ENCODE measurements at regions not wholly inside any gene's neighbourhood (a gene's known extent, or its start where the extent isn't known, plus 50 kb on each side); places are given as distances from the start of the nearest gene placed in this dataset.

DNA sequence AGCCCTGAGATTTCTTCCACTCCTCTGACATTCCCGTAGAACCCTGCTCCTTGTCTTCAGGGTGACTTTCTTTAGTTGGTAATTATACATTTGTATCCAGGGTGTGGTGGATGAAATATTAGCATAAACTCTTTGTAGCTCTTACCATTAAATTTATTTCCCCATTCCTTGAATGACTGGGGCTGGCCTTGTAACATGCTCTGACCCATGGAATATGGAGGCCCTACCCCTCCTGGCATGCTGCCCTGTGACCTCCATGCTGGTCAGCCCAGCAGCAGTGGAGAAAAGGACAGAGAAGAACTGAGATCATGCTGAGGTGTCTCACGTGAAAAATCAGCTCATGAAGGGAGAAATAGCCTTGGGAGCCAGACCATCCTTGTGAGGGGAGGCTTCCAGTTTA is 96.1 kb upstream of the PROK2 start:
- ChIA-PET POLR2A (no interaction called here), CTCF (interaction anchor here (1.1 to 1.3 kb wide), 2 partner anchors 9 to 1204 kb away, joined by 3 read pairs; no protein-coding TSS in a partner anchor)
- ATAC-seq (ENCODE audit: low read depth), result no peak
- intact Hi-C loops (cut with micrococcal nuclease), result no loop called here
- no peak for DNase-seq
- no peaks in the 10 kb centered on the region for H3K4me1 Mint-ChIP-seq
- peak overlapping the region; percentile 1 for H3K27ac Mint-ChIP-seq
- TF ChIP-seq CTCF (IDR thresholded peaks at IDR 0.05), result no peak
- peaks cover 50% of the 10 kb centered on the region for H3K27me3 Mint-ChIP-seq
- no peak overlapping the region for H3K4me3 Mint-ChIP-seq
- no peaks in the 10 kb centered on the region for H3K9me3 Mint-ChIP-seq
- no peaks in the 10 kb centered on the region for H3K36me3 Mint-ChIP-seq (ENCODE audit: low read depth)

GRCh38 chr3:71879089-71879488 is 94.1 kb upstream of the PROK2 start:
- CTCF ChIA-PET, result interaction anchor here (1.4 kb wide), 1 partner anchor 944 kb away, joined by 7 read pairs; no protein-coding TSS in a partner anchor
- Mint-ChIP-seq H3K36me3 (ENCODE audit: low read depth) (no peaks in the 10 kb centered on the region), H3K4me3 (no peak overlapping the region), H3K27ac (no peak overlapping the region), H3K9me3 (no peaks in the 10 kb centered on the region), H3K4me1 (peaks cover 10% of the 10 kb centered on the region), H3K27me3 (peaks cover 50% of the 10 kb centered on the region)
- POLR2A ChIA-PET, result no interaction called here
- intact Hi-C loops (cut with micrococcal nuclease), result loop anchor here (5.0 to 10.0 kb wide), 3 partner anchors 78 to 396 kb away; no protein-coding TSS in a partner anchor
- TF ChIP-seq CTCF (IDR thresholded peaks at IDR 0.05), result no peak
- no peak for DNase-seq
- no peak for ATAC-seq (ENCODE audit: low read depth)

- H3K27ac Mint-ChIP-seq, result no peak overlapping the region
- peaks cover 39% of the 10 kb centered on the region for H3K27me3 Mint-ChIP-seq
- CTCF ChIA-PET, result interaction anchor here (0.6 to 6.5 kb wide), 12 partner anchors 9 to 949 kb away, joined by 3 to 113 read pairs (median 5); no protein-coding TSS in a partner anchor
- H3K4me3 Mint-ChIP-seq, result no peak overlapping the region
- no peak for DNase-seq
- no peak for TF ChIP-seq CTCF (IDR thresholded peaks at IDR 0.05)
- H3K9me3 Mint-ChIP-seq, result no peaks in the 10 kb centered on the region
- ATAC-seq (ENCODE audit: low read depth), result no peak
- POLR2A ChIA-PET, result no interaction called here
- peaks cover 13% of the 10 kb centered on the region for H3K4me1 Mint-ChIP-seq
- H3K36me3 Mint-ChIP-seq (ENCODE audit: low read depth), result no peaks in the 10 kb centered on the region
- intact Hi-C loops (cut with micrococcal nuclease), result loop anchor here (5.0 to 10.0 kb wide), 3 partner anchors 81 to 398 kb away; no protein-coding TSS in a partner anchor
Observed at GRCh38 chr3:71876135-71877105, 91.5 kb upstream of the PROK2 start.

DNA sequence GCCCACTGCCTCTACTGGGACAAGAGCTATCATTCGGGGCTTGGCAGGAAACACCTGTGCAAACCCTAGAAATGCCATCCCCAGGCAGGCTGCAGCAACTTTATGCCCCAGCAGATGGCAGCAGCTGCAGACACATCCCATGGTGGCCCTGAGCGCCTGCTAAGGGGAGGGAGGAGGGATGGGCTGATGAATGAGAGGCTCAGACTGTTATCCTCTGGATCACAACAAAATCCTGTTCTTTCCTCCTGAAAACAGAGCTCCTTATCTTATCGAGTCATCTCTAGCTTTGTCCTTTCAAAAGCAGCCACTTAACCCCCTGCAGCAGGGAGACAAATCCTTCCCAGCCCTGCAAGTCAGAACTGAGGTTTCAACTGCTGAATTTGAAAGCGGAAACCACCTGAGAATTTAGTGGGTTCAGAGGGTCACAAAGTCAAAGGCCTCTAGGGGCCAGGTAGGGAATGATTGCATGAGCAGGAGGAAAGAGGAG is 90.6 kb upstream of the PROK2 start:
- ATAC-seq (ENCODE audit: low read depth) (peak; percentile 99), DNase-seq (peak; percentile 70)
- POLR2A ChIA-PET, result interaction anchor here (1.0 to 1.5 kb wide), 2 partner anchors 288 to 944 kb away, joined by 3 read pairs; no protein-coding TSS in a partner anchor
- Mint-ChIP-seq H3K9me3 (no peaks in the 10 kb centered on the region), H3K27me3 (peaks cover 31% of the 10 kb centered on the region), H3K36me3 (ENCODE audit: low read depth) (no peaks in the 10 kb centered on the region), H3K27ac (no peak overlapping the region), H3K4me3 (no peak overlapping the region), H3K4me1 (peaks cover 13% of the 10 kb centered on the region)
- no peak for TF ChIP-seq CTCF (IDR thresholded peaks at IDR 0.05)
- intact Hi-C loops (cut with micrococcal nuclease), result loop anchor here (1.0 to 10.0 kb wide), 12 partner anchors 29 to 1211 kb away; partner anchors contain the start of gene RYBP
- CTCF ChIA-PET, result interaction anchor here (0.6 to 6.5 kb wide), 27 partner anchors 9 to 998 kb away, joined by 3 to 113 read pairs (median 4); no protein-coding TSS in a partner anchor
